DND-41 (cell line): ENCODE measurements at regions not wholly inside any gene's neighbourhood (a gene's known extent, or its start where the extent isn't known, plus 50 kb on each side); places are given as distances from the start of the nearest gene placed in this dataset.

Experiments
- ATAC-seq: fragments of 200-7000 bp; cut with Tn5 transposase; 3 replicates; pipeline ENCODE4 v1.9.1; 2021; ENCODE audit warnings: low read depth; ENCODE audit not compliant: insufficient read depth
- DNase-seq: peaks from one replicate; pipeline ENCODE4 v3.0.0-alpha.2; 2020
- H2AFZ ChIP-seq: 2 replicates; pipeline ENCODE4 v1.6.0; 2012; ENCODE audit warnings: low read depth, low read length
- H3K27ac ChIP-seq: 2 replicates; pipeline ENCODE4 v1.5.1; 2012; ENCODE audit warnings: low read length, inconsistent platforms
- H3K27me3 ChIP-seq: fragments of 200-600 bp; sonication (generic); 2 replicates; pipeline ENCODE4 v1.6.0; 2012; ENCODE audit warnings: low read length, mild to moderate bottlenecking, inconsistent platforms; ENCODE audit not compliant: insufficient read depth, poor library complexity
- H3K36me3 ChIP-seq: 2 replicates; pipeline ENCODE4 v1.5.1; 2012; ENCODE audit warnings: low read length, inconsistent platforms; ENCODE audit not compliant: insufficient read depth
- H3K4me1 ChIP-seq: 2 replicates; pipeline ENCODE4 v1.5.1; 2012; ENCODE audit warnings: mild to moderate bottlenecking, low read length; ENCODE audit not compliant: insufficient read depth
- H3K4me2 ChIP-seq: 2 replicates; pipeline ENCODE4 v1.6.0; 2012; ENCODE audit warnings: mild to moderate bottlenecking, moderate library complexity, low read length, inconsistent platforms; ENCODE audit not compliant: insufficient read depth
- H3K4me3 ChIP-seq, 2 experiments: fragments of 200-600 bp in 1 of 2; shearing (Covaris generic) in 1 of 2; 2 replicates each; pipeline ENCODE4 v1.5.1; 2012 to 2016; ENCODE audit warnings: inconsistent platforms in 2 of 2, low read length in 2 of 2, mild to moderate bottlenecking in 2 of 2, low read depth in 1 of 2, moderate library complexity in 1 of 2
- H3K79me2 ChIP-seq: 2 replicates; pipeline ENCODE4 v1.6.0; 2012; ENCODE audit warnings: low read length, inconsistent platforms; ENCODE audit not compliant: insufficient read depth
- H3K9ac ChIP-seq: 2 replicates; pipeline ENCODE4 v1.6.0; 2012; ENCODE audit warnings: low read depth, mild to moderate bottlenecking, inconsistent platforms, low read length, moderate library complexity
- H3K9me3 ChIP-seq: 2 replicates; pipeline ENCODE4 v1.5.1; 2012; ENCODE audit warnings: low read length, moderate library complexity, mild to moderate bottlenecking, inconsistent platforms; ENCODE audit not compliant: insufficient read depth, severe bottlenecking
- H4K20me1 ChIP-seq: 2 replicates; pipeline ENCODE4 v1.6.0; 2012; ENCODE audit warnings: low read length; ENCODE audit not compliant: insufficient read depth
- CTCF ChIP-seq: IDR thresholded peaks from 2 replicates; pipeline ENCODE4 v1.5.1; 2012; ENCODE audit warnings: borderline replicate concordance, low read length, moderate library complexity, mild to moderate bottlenecking; ENCODE audit not compliant: poor library complexity, severe bottlenecking; ENCODE audit errors: extremely low read depth
- EZH2 ChIP-seq: IDR thresholded peaks from 3 replicates; pipeline ENCODE4 v1.6.1; 2012; ENCODE audit warnings: borderline replicate concordance, low read depth, mild to moderate bottlenecking, moderate library complexity, low read length, inconsistent platforms; ENCODE audit not compliant: severe bottlenecking

- ATAC-seq = no peak
- H3K27me3 ChIP-seq = peaks cover 8% of the 10 kb centered on the region
- no peaks in the 10 kb centered on the region for H3K79me2 ChIP-seq
- H3K4me1 ChIP-seq = no peaks in the 10 kb centered on the region
- H3K4me2 ChIP-seq = no peak overlapping the region
- no peak overlapping the region for H3K27ac ChIP-seq
- H3K36me3 ChIP-seq = no peaks in the 10 kb centered on the region
- no peaks in the 10 kb centered on the region for H4K20me1 ChIP-seq
- H3K9me3 ChIP-seq = no peaks in the 10 kb centered on the region
- no peak for DNase-seq
- no peak overlapping the region for H3K9ac ChIP-seq
- TF ChIP-seq EZH2 = no peak
- no peak for TF ChIP-seq CTCF
- H2AFZ ChIP-seq = no peak overlapping the region
- H3K4me3 ChIP-seq = no peak overlapping the region
Observed at GRCh38 chr20:5432030-5432429, 115.3 kb upstream of the PROKR2 start.

- Histone ChIP-seq H3K9me3 (no peaks in the 10 kb centered on the region), H3K27ac (no peak overlapping the region), H3K9ac (no peak overlapping the region), H3K79me2 (no peaks in the 10 kb centered on the region), H3K36me3 (no peaks in the 10 kb centered on the region), H3K4me3 (no peak overlapping the region), H3K27me3 (peaks cover 8% of the 10 kb centered on the region), H4K20me1 (no peaks in the 10 kb centered on the region), H3K4me1 (no peaks in the 10 kb centered on the region), H3K4me2 (no peak overlapping the region), H2AFZ (no peak overlapping the region)
- DNase-seq (no peak), ATAC-seq (no peak)
- TF ChIP-seq CTCF (no peak), EZH2 (no peak)
Observed at GRCh38 chr20:5430670-5431069, 113.9 kb upstream of the PROKR2 start.

GRCh38 chr20:5426026-5426425 is 109.3 kb upstream of the PROKR2 start:
- Histone ChIP-seq H4K20me1 (no peaks in the 10 kb centered on the region), H3K27ac (no peak overlapping the region), H2AFZ (no peak overlapping the region), H3K4me1 (no peaks in the 10 kb centered on the region), H3K79me2 (no peaks in the 10 kb centered on the region), H3K27me3 (peaks cover 8% of the 10 kb centered on the region), H3K4me3 (no peak overlapping the region), H3K9me3 (no peaks in the 10 kb centered on the region), H3K4me2 (no peak overlapping the region), H3K9ac (no peak overlapping the region), H3K36me3 (no peaks in the 10 kb centered on the region)
- DNase-seq (no peak), ATAC-seq (no peak)
- TF ChIP-seq CTCF = no peak

- ATAC-seq (no peak), DNase-seq (no peak)
- Histone ChIP-seq H3K79me2 (no peaks in the 10 kb centered on the region), H3K9ac (no peak overlapping the region), H3K9me3 (no peaks in the 10 kb centered on the region), H4K20me1 (no peaks in the 10 kb centered on the region), H3K36me3 (no peaks in the 10 kb centered on the region), H3K4me2 (no peak overlapping the region), H3K27ac (no peak overlapping the region), H2AFZ (no peak overlapping the region), H3K4me3 (no peak overlapping the region), H3K27me3 (peaks cover 4% of the 10 kb centered on the region), H3K4me1 (no peaks in the 10 kb centered on the region)
- no peak for TF ChIP-seq CTCF
- no peak for TF ChIP-seq EZH2
Observed at GRCh38 chr20:5416086-5416485, 99.3 kb upstream of the PROKR2 start.
